KMS-11 (cell line): ENCODE measurements at regions not wholly inside any gene's neighbourhood (a gene's known extent, or its start where the extent isn't known, plus 50 kb on each side); places are given as distances from the start of the nearest gene placed in this dataset.

Source experiments
- H2AFZ ChIP-seq: fragments of 200-600 bp; sonication (generic); 2 replicates; pipeline ENCODE4 v1.6.1; 2016; ENCODE audit warnings: antibody characterized with exemption, mixed run types, low read depth
- H3K27ac ChIP-seq: fragments of 200-600 bp; sonication (generic); 2 replicates; pipeline ENCODE4 v1.6.1; 2016; ENCODE audit warnings: mild to moderate bottlenecking, mixed run types
- H3K27me3 ChIP-seq: fragments of 200-600 bp; sonication (generic); 2 replicates; pipeline ENCODE4 v1.6.1; 2017; ENCODE audit warnings: mild to moderate bottlenecking, low read depth, mixed run types, moderate library complexity; ENCODE audit not compliant: insufficient read depth
- H3K36me3 ChIP-seq: fragments of 200-600 bp; sonication (generic); 2 replicates; pipeline ENCODE4 v1.6.1; 2017; ENCODE audit warnings: mild to moderate bottlenecking, mixed run types; ENCODE audit not compliant: insufficient read depth
- H3K4me1 ChIP-seq: fragments of 200-600 bp; sonication (generic); 2 replicates; pipeline ENCODE4 v1.6.1; 2016; ENCODE audit warnings: mild to moderate bottlenecking, low read depth, mixed run types; ENCODE audit not compliant: poor library complexity, severe bottlenecking
- H3K4me2 ChIP-seq: fragments of 200-600 bp; sonication (generic); 2 replicates; pipeline ENCODE4 v1.7.0; 2016; ENCODE audit warnings: mild to moderate bottlenecking, mixed run types
- H3K4me3 ChIP-seq: fragments of 200-600 bp; sonication (generic); IDR thresholded peaks from 2 replicates; pipeline ENCODE4 v1.6.1; 2017; ENCODE audit warnings: low read depth, low read length, mixed read lengths; ENCODE audit not compliant: insufficient read depth
- H3K79me2 ChIP-seq: fragments of 200-600 bp; sonication (generic); 2 replicates; pipeline ENCODE4 v1.6.1; 2016; ENCODE audit warnings: low read depth, mixed run types; ENCODE audit not compliant: insufficient read depth
- H3K9ac ChIP-seq: fragments of 200-600 bp; sonication (generic); 2 replicates; pipeline ENCODE4 v1.6.1; 2016; ENCODE audit warnings: mild to moderate bottlenecking, mixed run types
- H4K20me1 ChIP-seq: fragments of 200-600 bp; sonication (generic); 2 replicates; pipeline ENCODE4 v1.6.1; 2016; ENCODE audit warnings: mild to moderate bottlenecking, mixed run types; ENCODE audit not compliant: insufficient read depth
- CTCF ChIP-seq: fragments of 200-600 bp; sonication (generic); conservative IDR thresholded peaks from 2 replicates; pipeline ENCODE4 v1.6.1; 2017; ENCODE audit warnings: low read depth, mild to moderate bottlenecking, antibody characterized with exemption, low read length, moderate library complexity, mixed read lengths

- no peak overlapping the region for H3K9ac ChIP-seq
- H3K79me2 ChIP-seq, result no peaks in the 10 kb centered on the region
- TF ChIP-seq CTCF, result no peak
- H3K36me3 ChIP-seq, result no peaks in the 10 kb centered on the region
- no peak overlapping the region for H3K4me2 ChIP-seq
- H3K27me3 ChIP-seq, result no peaks in the 10 kb centered on the region
- H3K4me3 ChIP-seq, result no peak overlapping the region
- no peaks in the 10 kb centered on the region for H3K4me1 ChIP-seq
- H3K27ac ChIP-seq, result no peak overlapping the region
- no peaks in the 10 kb centered on the region for H4K20me1 ChIP-seq
- H2AFZ ChIP-seq, result no peak overlapping the region
Observed at GRCh38 chr2:184367211-184367610, 231.1 kb upstream of the ZNF804A start.

- Histone ChIP-seq H3K36me3 (no peaks in the 10 kb centered on the region), H3K27me3 (no peaks in the 10 kb centered on the region), H4K20me1 (no peaks in the 10 kb centered on the region), H3K27ac (no peak overlapping the region), H3K79me2 (no peaks in the 10 kb centered on the region), H3K4me2 (no peak overlapping the region), H3K9ac (no peak overlapping the region), H3K4me3 (no peak overlapping the region), H3K4me1 (no peaks in the 10 kb centered on the region), H2AFZ (no peak overlapping the region)
- TF ChIP-seq CTCF, result no peak
Observed at GRCh38 chr2:184369307-184369706, 229.0 kb upstream of the ZNF804A start.

- Histone ChIP-seq H3K79me2 (no peaks in the 10 kb centered on the region), H3K4me1 (no peaks in the 10 kb centered on the region), H4K20me1 (no peaks in the 10 kb centered on the region), H3K4me3 (no peak overlapping the region), H3K4me2 (no peak overlapping the region), H3K9ac (no peak overlapping the region), H3K36me3 (no peaks in the 10 kb centered on the region), H2AFZ (no peak overlapping the region), H3K27ac (no peak overlapping the region), H3K27me3 (no peaks in the 10 kb centered on the region)
- no peak for TF ChIP-seq CTCF
Observed at GRCh38 chr2:184370954-184371353, 227.4 kb upstream of the ZNF804A start.

- no peak overlapping the region for H3K27ac ChIP-seq
- no peak overlapping the region for H3K4me2 ChIP-seq
- no peaks in the 10 kb centered on the region for H3K27me3 ChIP-seq
- H3K4me3 ChIP-seq, result no peak overlapping the region
- no peak overlapping the region for H3K9ac ChIP-seq
- no peaks in the 10 kb centered on the region for H3K4me1 ChIP-seq
- no peaks in the 10 kb centered on the region for H4K20me1 ChIP-seq
- H3K79me2 ChIP-seq, result no peaks in the 10 kb centered on the region
- no peak overlapping the region for H2AFZ ChIP-seq
- H3K36me3 ChIP-seq, result no peaks in the 10 kb centered on the region
- no peak for TF ChIP-seq CTCF
Observed at GRCh38 chr2:184371641-184372040, 226.7 kb upstream of the ZNF804A start.

GRCh38 chr2:184372484-184372883, 225.8 kb upstream of the ZNF804A start:
- no peak for TF ChIP-seq CTCF
- Histone ChIP-seq H3K27ac (no peak overlapping the region), H3K27me3 (no peaks in the 10 kb centered on the region), H3K36me3 (no peaks in the 10 kb centered on the region), H4K20me1 (no peaks in the 10 kb centered on the region), H3K4me3 (no peak overlapping the region), H3K9ac (no peak overlapping the region), H3K79me2 (no peaks in the 10 kb centered on the region), H3K4me2 (no peak overlapping the region), H3K4me1 (no peaks in the 10 kb centered on the region), H2AFZ (no peak overlapping the region)
